Activated CD4-positive, alpha-beta T cell treated with anti-CD3 and anti-CD28 coated beads, Interleukin-2, amount 50 U/mL, for 4 hours (primary cell): ENCODE measurements at regions not wholly inside any gene's neighbourhood (a gene's known extent, or its start where the extent isn't known, plus 50 kb on each side); places are given as distances from the start of the nearest gene placed in this dataset.
"Not testable (repeated sequence)": the region's sequence is repeated elsewhere in the genome, so short reads cannot be mapped to it uniquely, and the experiment has no call there.

Experiments
- DNase-seq, 2 experiments: peaks; one replicate each; pipeline ENCODE4 v3.0.0-alpha.2; 2020

- no peak for DNase-seq
These were observed 148.2 kb upstream of the CITED2 start for GRCh38 chr6:139522511-139523220.

- no peak for DNase-seq
These were observed 146.9 kb upstream of the CITED2 start for GRCh38 chr6:139521338-139521737.

GRCh38 chr6:139520321-139520768 lies 145.9 kb upstream of the CITED2 start:
- DNase-seq = no peak

- DNase-seq = no peak
These were observed 145.2 kb upstream of the CITED2 start for GRCh38 chr6:139519571-139520031.

GRCh38 chr6:139519097-139519496 lies 144.6 kb upstream of the CITED2 start:
- DNase-seq = no peak

- no peak for DNase-seq
These were observed 144.2 kb upstream of the CITED2 start for GRCh38 chr6:139518556-139519091.

- not testable (repeated sequence) for DNase-seq
These were observed 143.6 kb upstream of the CITED2 start for GRCh38 chr6:139517998-139518555.

GRCh38 chr6:139515511-139515910 lies 141.1 kb upstream of the CITED2 start:
- no peak for DNase-seq

- DNase-seq = no peak
These were observed 140.4 kb upstream of the CITED2 start for GRCh38 chr6:139514819-139515218.

GRCh38 chr6:139510040-139510790 lies 135.8 kb upstream of the CITED2 start:
- no peak for DNase-seq

- no peak for DNase-seq
These were observed 134.7 kb upstream of the CITED2 start for GRCh38 chr6:139509167-139509566.

- no peak for DNase-seq
These were observed 134.1 kb upstream of the CITED2 start for GRCh38 chr6:139508576-139508975.

GRCh38 chr6:139508023-139508422 lies 133.6 kb upstream of the CITED2 start:
- DNase-seq = no peak

- no peak for DNase-seq
These were observed 126.5 kb upstream of the CITED2 start for GRCh38 chr6:139500977-139501376.

GRCh38 chr6:139498715-139499114 lies 124.3 kb upstream of the CITED2 start:
- no peak for DNase-seq

- no peak for DNase-seq
These were observed 123.0 kb upstream of the CITED2 start for GRCh38 chr6:139497345-139497961.

- no peak for DNase-seq
These were observed 122.4 kb upstream of the CITED2 start for GRCh38 chr6:139496654-139497344.

GRCh38 chr6:139494376-139494990 lies 120.0 kb upstream of the CITED2 start:
- no peak for DNase-seq

GRCh38 chr6:139490482-139490881 lies 116.0 kb upstream of the CITED2 start:
- DNase-seq = no peak

GRCh38 chr6:139486476-139486799 lies 112.0 kb upstream of the CITED2 start:
- DNase-seq = no peak

- no peak for DNase-seq
These were observed 111.5 kb upstream of the CITED2 start for GRCh38 chr6:139485742-139486475.

- no peak for DNase-seq
These were observed 110.7 kb upstream of the CITED2 start for GRCh38 chr6:139485185-139485584.
